CD1c-positive myeloid dendritic cell (primary cell): ENCODE measurements at regions not wholly inside any gene's neighbourhood (a gene's known extent, or its start where the extent isn't known, plus 50 kb on each side); places are given as distances from the start of the nearest gene placed in this dataset.
"Not testable (repeated sequence)": the region's sequence is repeated elsewhere in the genome, so short reads cannot be mapped to it uniquely, and the experiment has no call there.

Experiments
- DNase-seq: peaks from one replicate; pipeline ENCODE4 v3.0.0-alpha.2; 2016; ENCODE audit errors: extremely low spot score

DNA sequence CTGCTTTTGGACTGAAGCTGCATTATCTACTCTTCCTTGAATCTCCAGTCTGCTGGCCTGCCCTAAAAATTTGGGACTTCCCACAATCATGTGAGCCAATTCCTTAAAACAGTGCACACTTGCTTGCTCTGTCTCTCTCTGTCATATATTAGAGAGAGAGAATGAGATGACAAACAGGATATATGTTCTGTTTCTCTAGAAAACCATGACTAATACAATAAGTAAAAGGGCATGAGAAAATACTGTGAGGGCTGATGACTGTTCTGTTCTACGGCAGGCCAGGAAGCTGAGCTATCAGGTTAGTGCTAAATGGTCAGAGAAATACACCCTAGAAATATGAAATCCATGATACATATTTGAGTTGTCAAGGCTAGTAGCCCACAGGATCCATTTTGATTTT is 1896.8 kb upstream of the CELF4 start:
- no peak for DNase-seq

DNA sequence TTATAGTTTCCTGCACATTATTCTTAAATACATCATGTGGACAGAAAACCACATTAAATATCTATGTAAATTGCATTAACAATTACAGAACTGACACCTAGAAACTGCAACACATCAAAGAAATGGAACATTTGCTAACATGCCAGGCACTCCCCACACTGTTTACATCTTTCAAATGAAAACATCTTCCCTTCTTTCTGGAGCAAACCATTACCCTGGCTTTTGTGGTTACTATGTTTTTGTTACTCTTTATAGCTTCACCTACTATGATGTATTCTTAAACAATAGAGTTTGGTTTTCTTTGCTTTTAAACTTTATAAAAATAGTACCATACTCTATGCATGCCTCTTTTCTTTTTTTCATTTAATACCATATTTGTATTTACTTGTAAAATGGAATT is 1894.5 kb upstream of the CELF4 start:
- no peak for DNase-seq

DNA sequence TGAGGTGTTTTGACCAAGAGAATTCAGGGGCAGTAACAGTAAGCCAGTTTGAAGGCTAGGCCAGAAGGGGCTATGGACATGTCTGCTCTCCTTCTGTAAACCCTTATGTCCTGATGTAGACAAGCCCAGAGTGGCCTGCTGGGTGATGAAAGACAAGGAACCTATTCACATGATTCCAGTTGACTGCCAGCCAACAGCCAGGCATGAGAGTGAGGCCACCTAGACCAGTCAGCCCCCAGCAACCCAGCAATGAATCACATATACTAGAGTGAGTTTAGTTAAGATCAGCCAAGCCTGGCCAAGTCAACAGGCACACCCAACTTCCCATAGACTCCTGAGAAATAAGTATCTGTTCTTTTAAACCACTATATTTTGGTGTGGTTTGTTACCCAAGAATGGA is 1889.7 kb upstream of the CELF4 start:
- no peak for DNase-seq

GRCh38 chr18:39454866-39455265 is 1889.3 kb upstream of the CELF4 start:
- DNase-seq = no peak

DNA sequence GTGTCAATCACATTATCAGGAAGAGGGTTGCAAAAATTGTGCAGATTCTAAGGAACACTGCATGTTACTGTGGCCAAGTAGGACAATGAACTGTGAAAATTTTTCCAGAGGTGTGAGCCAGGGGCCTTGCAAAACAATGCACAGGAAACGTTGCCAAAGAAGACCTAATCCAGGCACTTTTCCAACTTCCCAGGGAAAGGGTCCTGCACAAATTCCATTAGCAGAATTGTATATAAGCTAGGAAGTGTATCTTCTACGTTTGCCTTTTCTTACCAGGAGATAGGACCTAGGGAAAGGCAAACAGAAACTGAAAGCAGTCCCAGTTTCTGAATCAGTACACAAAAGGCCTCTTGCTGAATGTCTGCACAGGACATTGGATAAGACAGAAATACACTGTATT is 1888.3 kb upstream of the CELF4 start:
- no peak for DNase-seq

- DNase-seq = no peak
Observed at GRCh38 chr18:39453356-39453755, 1887.8 kb upstream of the CELF4 start.

DNA sequence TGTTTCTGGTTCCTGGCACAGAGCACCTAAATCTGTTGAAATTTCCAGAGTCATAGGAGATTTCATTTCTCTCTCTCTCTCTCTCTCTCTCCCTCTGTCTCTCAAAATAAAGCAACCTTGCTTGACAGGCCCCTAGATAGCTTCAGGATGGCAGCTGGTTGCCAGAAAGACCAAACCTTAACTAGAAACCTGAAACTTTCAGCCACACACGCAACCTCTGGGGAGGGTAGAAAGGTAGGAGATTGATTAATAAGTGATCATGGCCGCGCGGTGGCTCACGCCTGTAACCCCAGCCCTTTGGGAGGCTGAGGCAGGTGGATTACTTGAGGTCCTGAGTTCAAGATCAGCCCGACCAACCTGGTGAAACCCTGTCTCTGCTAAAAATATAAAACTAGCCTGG is 1885.4 kb upstream of the CELF4 start:
- DNase-seq = no peak

DNA sequence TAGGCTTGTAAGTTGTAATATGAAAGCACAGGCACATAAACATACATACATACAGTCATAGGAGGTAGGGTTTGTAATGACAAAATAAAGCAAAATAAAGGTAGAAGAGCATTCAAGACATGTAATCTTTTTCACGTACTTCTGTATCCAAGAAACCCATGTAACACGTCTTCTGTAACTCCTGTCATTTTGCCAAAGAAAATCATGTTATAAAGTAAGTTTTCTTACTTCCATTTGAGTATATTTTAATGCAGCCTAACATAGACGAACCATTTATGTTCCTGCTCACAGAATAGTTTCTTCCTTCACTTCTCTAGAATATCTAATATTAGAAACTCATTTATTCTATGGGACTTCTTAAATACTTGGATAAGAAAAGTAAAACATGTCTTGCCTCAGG is 1884.0 kb upstream of the CELF4 start:
- DNase-seq = no peak

DNA sequence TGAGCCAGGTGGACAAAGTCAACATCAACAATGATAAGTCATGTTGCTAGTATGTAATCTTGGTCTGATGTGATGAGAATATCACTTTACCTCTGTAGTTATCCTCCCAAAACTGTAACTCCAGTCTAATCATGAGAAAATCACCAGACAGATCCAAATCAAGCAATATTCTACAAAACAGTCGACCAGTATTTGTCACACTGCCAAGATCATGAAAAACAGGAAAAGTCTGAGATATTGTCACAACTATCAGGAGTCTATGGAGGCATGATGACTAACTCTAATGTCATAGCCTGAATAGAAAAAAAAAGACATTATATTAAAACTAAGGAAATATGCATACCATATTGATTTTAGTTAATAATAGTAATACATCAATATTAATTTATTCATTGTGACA is 1883.3 kb upstream of the CELF4 start:
- DNase-seq = no peak

DNA sequence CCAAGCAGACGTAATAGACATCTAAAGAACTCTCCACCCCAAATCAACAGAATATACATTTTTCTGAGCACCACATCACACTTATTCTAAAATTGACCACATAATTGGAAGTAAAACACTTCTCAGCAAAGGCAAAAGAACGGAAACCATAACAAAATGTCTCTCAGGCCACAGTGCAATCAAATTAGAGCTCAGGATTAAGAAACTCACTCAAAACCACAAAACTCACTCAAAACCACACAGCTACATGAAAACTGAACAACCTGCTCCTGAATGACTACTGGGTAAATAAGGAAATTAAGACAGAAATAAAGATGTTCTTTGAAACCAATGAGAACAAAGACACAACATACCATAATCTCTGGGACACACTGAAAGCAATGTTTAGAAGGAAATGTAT is 1879.4 kb upstream of the CELF4 start:
- DNase-seq = not testable (repeated sequence)

DNA sequence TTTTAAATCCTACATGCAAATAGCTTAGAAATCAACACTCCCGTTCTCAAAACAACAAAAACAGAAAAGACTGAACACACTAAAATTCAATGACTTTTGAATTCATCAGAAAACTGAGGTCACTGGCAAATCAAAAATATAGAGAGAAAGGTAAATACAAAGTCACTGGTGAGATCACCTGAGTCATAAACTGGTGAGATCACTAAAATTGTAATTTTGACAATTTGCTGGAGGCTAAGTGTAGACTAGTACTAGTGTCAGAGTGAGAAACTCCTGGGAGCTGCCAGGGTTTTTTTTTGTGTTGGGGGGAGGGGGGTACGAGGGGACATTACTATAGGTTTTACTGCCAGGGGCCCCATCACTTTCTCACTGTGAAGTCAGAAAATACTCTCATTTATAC is 1876.0 kb upstream of the CELF4 start:
- no peak for DNase-seq

DNA sequence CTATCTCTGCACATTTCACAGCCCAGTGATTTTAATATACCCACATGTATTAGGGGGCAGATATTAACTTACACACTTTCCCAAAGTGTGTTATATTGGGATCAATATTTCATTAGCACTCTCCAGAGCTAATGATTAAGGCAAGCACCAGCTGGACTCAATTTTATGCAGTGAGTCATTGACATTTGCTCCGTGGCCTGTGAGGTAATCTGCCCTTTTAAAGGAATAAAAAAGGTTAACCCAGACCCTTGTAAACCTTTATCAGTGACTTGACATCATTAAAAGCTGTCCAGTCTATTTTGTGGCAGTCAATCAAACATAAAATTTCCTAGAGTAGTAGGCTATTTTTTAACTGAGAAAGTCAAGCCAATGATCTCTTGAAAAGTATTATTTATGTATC is 1870.4 kb upstream of the CELF4 start:
- no peak for DNase-seq

DNA sequence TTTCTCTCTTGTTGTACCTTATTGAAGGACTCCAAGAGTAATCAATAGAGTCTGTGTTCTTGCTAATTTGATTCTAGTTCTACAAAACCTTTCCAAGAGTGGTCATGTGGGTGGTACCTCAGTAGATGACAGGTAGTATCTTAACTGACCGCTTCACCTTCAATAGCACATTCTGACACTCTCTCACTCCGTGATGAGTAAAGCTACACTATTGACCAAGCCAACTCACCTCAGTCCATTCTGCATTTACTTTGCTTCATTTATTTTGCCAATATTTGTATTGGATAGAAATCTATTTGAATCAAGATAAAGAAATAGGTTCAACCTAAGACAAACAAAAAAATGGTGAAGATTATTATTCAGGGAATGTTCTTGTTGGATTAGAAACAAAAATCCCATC is 1869.6 kb upstream of the CELF4 start:
- no peak for DNase-seq

- DNase-seq = no peak
Observed at GRCh38 chr18:39434223-39434920, 1868.8 kb upstream of the CELF4 start.

DNA sequence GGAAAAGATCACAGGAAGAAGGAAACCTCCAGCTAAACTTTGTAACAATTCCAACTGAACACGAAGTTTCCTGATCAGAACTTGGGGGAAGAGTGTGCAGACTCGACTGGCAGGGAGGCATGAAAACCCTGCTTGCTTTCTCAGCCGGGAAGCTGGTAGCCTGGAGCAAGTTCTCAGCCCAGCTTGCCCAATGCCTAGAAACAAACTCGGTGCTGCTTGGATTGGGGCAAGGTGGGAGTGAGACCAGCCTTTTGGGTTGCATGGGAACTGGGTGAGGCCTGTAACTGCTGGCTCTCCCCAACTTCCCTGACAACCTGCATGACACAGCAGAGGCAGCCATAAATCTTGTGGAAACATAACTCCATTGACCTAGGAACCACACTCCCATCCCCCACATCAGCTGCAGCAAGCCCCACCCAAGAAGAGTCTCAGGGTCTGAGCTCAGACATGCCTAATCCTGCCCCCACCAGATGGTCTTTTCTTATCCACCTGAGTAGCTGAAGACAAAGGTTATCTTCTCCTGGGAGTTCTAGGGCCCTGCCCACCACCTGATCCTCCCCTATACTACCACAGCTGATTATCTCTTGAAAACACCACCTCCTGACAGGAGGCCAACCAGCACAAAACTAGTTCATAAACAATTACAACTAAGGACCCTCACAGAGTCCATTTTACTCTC is 1859.7 kb upstream of the CELF4 start:
- DNase-seq = no peak

- DNase-seq = no peak
Observed at GRCh38 chr18:39424261-39424660, 1858.7 kb upstream of the CELF4 start.

DNA sequence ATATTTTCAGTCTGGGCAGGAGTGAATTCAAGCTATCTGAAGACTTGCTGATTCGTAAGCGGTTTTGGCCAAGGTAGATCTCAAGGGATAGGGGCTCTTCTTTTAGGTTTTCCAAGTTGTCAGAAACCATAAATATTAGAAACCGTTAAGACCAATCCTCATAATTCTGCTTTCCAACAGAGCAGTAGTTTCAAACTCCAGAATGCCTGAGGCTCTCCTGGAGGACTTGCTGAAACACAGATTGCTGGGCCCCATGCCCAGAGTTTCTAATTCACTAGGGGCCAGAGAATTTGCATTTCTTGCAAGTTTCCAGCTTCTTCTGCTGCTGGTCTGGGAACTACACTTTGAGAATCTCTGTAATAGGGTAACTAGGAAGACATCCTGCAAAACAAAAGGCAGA is 1855.7 kb upstream of the CELF4 start:
- DNase-seq = no peak

DNA sequence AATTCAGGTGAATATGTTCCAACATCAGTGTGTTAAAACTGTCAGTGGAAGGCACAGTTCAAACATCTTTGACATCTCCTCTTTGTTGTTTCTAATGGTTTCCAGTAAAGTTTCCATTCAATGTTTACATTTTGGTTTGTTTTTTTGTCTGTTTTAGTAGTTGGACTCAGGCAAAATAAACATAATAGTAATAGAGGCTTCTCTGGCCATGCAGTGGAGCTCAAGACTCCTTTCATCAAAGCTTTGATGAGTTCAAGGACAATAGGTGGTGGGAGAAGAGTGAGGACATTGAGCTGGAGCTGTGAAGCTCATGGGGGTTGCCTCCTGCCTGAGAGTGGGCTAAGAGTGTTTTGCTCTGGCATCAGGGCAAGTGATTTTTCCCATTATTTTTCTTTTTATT is 1853.7 kb upstream of the CELF4 start:
- no peak for DNase-seq

DNA sequence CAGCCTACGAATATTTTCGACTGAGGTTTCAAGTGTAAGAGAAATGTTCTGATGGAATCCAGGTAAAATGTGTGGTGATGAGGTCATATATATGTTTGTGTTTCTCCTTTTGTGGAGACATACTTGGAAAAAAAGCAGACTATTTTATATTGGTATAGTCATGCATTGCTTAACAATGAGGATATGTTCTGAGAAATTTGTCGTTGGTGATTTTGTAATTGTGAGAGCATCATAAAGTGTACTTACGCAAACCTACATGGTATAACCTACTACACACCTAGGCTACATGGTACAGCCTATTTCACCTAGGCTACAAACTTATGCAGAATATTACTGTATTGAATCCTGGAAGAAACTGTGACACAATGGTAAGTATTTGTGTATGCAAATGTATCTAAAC is 1849.9 kb upstream of the CELF4 start:
- no peak for DNase-seq

DNA sequence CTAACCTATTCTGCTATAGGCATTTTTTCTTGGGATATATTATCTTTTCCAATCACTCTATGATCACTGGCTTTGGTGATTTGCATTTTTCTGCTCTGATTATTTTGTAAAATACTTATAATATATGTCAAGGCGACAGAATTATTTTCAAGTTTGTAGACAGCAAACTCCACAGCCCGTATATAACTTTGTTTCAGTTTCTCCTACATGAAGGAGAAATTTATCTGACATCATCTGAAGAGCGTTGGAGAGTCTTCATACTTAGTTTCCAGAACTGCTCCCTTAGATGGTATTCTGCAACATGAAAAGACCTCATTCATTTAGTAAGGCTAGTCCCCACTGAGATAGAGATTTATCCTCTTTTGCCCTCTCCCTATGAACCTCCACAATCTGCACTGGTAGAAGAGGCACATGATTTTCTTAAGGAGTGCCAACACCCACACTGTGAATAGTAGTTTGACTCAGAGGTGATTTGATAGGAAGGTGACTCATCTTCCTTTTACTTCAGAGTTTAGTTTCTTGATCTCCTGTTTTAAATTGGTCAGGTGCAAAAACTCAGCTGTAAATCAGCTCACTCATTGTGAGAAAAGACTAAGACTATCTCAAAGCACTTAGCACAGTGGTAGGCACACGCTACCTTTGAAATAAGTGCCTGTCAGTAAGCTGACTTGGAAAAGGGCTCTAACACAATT is 1848.6 kb upstream of the CELF4 start:
- DNase-seq = no peak

DNA sequence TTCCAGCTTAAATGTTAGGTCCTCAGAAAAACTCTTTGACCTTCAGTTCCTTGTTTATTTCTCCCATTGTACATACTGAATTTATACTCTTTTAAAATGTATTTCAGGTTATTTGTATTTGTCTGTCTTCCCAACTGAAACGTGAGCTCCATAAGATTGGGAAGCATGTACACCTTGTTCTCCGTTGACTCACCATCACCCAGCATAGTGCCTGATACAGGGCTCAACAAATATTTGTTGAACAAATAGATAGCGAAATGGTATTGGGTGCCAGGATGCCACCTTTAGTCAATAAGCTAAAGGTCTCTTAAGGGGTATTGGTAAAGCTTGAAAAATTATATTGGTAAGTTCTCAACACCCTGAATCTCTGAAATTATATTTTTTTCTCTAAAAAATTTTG is 1841.3 kb upstream of the CELF4 start:
- no peak for DNase-seq

GRCh38 chr18:39403121-39403520 is 1837.5 kb upstream of the CELF4 start:
- no peak for DNase-seq

- DNase-seq = no peak
Observed at GRCh38 chr18:39399662-39400061, 1834.1 kb upstream of the CELF4 start.
